GM21367 (cell line): ENCODE measurements at regions not wholly inside any gene's neighbourhood (a gene's known extent, or its start where the extent isn't known, plus 50 kb on each side); places are given as distances from the start of the nearest gene placed in this dataset.

Experiments used
- ATAC-seq: cut with Tn5 transposase; IDR thresholded peaks from one replicate; pipeline ENCODE4 v1.9.1; 2021; ENCODE audit not compliant: unreplicated experiment

- no peak for ATAC-seq
Observed at GRCh38 chr5:35367526-35367925, 137.2 kb upstream of the PRLR start.

GRCh38 chr5:35365758-35366157, 135.5 kb upstream of the PRLR start:
- no peak for ATAC-seq

- no peak for ATAC-seq
Observed at GRCh38 chr5:35364350-35364749, 134.1 kb upstream of the PRLR start.

GRCh38 chr5:35363387-35363965, 133.2 kb upstream of the PRLR start:
- no peak for ATAC-seq

- ATAC-seq: no peak
Observed at GRCh38 chr5:35362772-35363171, 132.5 kb upstream of the PRLR start.

GRCh38 chr5:35360671-35361070, 130.4 kb upstream of the PRLR start:
- ATAC-seq: no peak

GRCh38 chr5:35359859-35360258, 129.6 kb upstream of the PRLR start:
- ATAC-seq: no peak

GRCh38 chr5:35357973-35358372, 127.7 kb upstream of the PRLR start:
- no peak for ATAC-seq

GRCh38 chr5:35356725-35357124, 126.4 kb upstream of the PRLR start:
- ATAC-seq: no peak

- ATAC-seq: no peak
Observed at GRCh38 chr5:35354751-35355150, 124.5 kb upstream of the PRLR start.

- ATAC-seq: no peak
Observed at GRCh38 chr5:35345222-35345621, 114.9 kb upstream of the PRLR start.

GRCh38 chr5:35342664-35343063, 112.4 kb upstream of the PRLR start:
- no peak for ATAC-seq

- ATAC-seq: no peak
Observed at GRCh38 chr5:35341189-35341588, 110.9 kb upstream of the PRLR start.

GRCh38 chr5:35339616-35340100, 109.4 kb upstream of the PRLR start:
- ATAC-seq: no peak

- ATAC-seq: no peak
Observed at GRCh38 chr5:35339006-35339405, 108.7 kb upstream of the PRLR start.

GRCh38 chr5:35338157-35338453, 107.8 kb upstream of the PRLR start:
- no peak for ATAC-seq

- no peak for ATAC-seq
Observed at GRCh38 chr5:35337340-35338156, 107.3 kb upstream of the PRLR start.

- ATAC-seq: no peak
Observed at GRCh38 chr5:35336230-35336629, 105.9 kb upstream of the PRLR start.

- no peak for ATAC-seq
Observed at GRCh38 chr5:35335752-35336151, 105.5 kb upstream of the PRLR start.

GRCh38 chr5:35333366-35333765, 103.1 kb upstream of the PRLR start:
- ATAC-seq: no peak

- no peak for ATAC-seq
Observed at GRCh38 chr5:35331956-35332950, 102.0 kb upstream of the PRLR start.

- no peak for ATAC-seq
Observed at GRCh38 chr5:35325836-35326235, 95.5 kb upstream of the PRLR start.
